ENCODE measurements at regions not wholly inside any gene's neighbourhood (a gene's known extent, or its start where the extent isn't known, plus 50 kb on each side); places are given as distances from the start of the nearest gene placed in this dataset.

GRCh38 chr3:117589454-117589853, 879.9 kb downstream of the TUSC7 start:
- DNase-seq: no peak

- no peak for DNase-seq
Measured at GRCh38 chr3:117595615-117596014, 886.0 kb downstream of the TUSC7 start.

GRCh38 chr3:117596503-117596902, 886.9 kb downstream of the TUSC7 start:
- no peak for DNase-seq

GRCh38 chr3:117597865-117598264, 888.3 kb downstream of the TUSC7 start:
- DNase-seq: no peak

DNA sequence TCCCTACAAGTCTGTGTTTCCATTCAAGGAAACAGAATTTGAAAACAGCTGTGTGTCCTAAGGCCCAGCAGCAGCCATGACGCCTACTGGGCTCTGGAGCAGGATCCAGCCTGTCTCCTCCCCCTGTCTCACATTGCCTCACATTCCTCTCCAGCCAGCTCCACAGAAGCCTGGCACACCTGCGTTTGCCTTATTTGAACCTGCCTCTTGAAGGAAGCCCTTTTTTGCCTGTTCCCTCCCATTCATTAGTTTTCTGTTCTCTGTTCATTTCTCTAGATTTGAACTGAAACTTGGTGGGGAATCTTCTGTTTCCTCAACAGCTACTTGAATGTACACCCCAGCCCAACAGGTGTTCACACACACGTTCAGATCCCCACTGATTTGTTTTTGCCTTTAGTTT, 890.5 kb downstream of the TUSC7 start:
- no peak for DNase-seq

GRCh38 chr3:117600666-117601065, 891.1 kb downstream of the TUSC7 start:
- DNase-seq: no peak

DNA sequence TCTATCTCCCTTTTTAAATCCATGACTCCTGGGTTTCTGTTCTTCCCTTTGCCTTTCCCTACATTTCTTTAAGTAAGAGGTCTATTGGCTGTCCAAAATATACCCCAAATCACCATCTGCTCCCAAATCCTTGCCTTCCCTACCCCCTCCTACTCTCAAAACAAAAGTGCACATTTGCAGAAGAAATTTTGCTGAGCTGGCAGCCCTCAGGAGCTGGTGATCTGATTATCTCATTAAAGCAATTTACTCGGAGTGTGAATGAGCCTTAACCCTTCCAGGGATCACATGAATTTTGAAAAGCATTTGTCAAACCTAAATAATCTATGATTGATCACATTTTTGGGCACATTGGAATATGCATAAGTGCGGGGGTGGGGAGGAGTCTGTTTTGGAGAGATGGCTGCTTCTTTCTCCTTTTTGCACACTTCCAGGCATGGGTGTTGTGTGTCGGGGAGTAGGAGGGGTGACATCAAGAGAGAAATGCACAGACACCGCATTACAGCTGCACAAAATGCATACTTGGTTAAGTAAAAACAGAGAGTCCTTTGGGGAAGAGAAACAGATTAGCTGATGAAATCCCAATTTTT, 892.6 kb downstream of the TUSC7 start:
- DNase-seq: no peak

DNA sequence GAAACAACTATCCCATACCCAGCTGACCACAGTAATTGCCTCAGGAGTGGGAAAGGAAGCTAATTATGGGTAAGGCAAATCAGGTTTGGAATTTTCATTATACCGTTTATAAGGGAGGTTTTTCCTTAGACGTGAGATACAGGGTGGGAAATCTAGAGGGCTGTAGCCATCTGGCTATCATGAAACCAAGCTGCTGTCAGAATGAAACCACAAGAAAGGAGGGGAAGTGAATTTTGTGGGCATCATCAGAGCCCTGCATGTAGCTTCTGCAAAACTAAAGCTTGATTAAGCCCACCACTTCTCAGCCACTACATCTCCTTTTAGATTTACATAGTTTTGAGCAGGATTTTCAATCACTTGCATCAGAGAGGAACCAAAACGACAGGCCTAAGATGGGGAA, 893.5 kb downstream of the TUSC7 start:
- no peak for DNase-seq

GRCh38 chr3:117606866-117607265, 897.3 kb downstream of the TUSC7 start:
- no peak for DNase-seq

- no peak for DNase-seq
Measured at GRCh38 chr3:117609330-117609729, 899.8 kb downstream of the TUSC7 start.

DNA sequence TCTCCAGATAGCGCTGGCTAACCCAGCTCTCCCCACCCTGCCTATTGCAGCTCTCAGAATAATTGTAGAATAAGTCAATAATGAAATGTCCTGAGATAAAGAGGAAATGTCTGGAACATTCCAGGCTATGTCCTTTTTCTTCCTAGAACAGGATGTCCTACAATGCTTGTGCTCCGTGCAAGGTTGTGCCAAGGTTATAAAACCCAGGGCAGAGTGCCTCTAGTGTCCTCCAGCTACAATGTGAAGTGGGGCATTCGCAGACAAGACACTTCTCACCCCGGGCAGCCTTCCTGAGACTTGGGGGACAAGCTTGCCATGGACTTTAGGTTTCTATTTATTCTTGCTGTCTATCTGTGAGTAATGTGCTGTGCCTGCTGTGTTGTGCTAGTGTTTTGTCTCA, 900.6 kb downstream of the TUSC7 start:
- no peak for DNase-seq

- DNase-seq: no peak
Measured at GRCh38 chr3:117611211-117611610, 901.6 kb downstream of the TUSC7 start.

DNA sequence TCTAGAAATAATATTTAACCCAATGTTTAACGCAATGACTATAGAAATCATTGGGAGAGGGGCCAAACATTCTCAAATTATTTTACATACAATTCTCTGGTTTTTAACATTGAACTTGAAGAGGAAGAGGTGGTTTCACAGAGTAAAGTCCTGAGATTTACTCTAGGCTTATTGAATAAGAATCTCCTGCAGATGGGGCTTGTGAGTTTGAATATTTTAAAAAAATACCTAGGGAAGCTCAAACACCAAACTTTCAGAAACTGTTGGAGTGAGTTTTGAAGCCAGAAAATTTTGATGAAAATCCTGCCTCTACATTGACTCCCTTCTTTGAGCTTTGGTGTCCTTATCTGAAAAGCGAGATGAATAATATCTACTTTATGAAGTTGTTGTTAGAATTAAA, 906.6 kb downstream of the TUSC7 start:
- DNase-seq: no peak

DNA sequence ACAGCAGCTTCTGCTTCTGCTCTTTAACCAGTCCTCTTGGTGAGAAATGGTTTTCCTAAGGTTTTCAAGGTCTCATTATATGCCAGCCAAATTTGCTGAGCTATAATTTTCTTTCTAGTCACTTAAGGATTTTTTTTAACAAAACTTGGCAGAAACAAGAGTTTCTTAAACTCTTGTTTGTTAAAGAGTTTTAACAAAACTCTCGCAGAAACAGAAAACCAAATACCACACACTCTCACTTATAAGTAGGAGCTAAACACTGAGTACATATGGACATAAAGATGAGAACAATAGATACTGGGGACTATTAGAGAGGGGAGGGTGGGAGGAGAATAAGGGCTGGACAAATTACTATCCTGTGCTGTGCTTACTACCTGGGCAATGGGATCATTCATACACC, 908.3 kb downstream of the TUSC7 start:
- DNase-seq: no peak

- no peak for DNase-seq
Measured at GRCh38 chr3:117618462-117618861, 908.9 kb downstream of the TUSC7 start.

DNA sequence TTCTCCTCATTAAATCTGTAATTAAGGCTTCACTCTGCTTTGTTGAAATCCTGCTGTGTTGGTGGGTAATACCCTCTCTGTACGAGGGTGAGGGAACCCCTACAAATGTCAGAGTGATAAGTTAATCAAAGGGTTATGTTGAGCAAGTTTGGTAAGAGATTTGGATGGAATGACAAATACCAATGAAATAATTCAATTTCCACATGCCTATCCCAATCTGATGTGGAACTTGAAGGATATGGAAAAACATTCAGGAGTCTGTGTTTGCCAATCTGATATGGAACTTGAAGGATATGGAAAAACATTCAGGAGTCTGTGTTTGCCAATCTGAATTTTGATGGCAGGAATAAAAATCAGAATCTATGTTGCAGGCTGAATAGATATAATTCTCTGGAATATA, 910.2 kb downstream of the TUSC7 start:
- DNase-seq: no peak

- DNase-seq: no peak
Measured at GRCh38 chr3:117622171-117622841, 912.7 kb downstream of the TUSC7 start.

GRCh38 chr3:117624424-117624823, 914.8 kb downstream of the TUSC7 start:
- DNase-seq: no peak

- no peak for DNase-seq
Measured at GRCh38 chr3:117625174-117625573, 915.6 kb downstream of the TUSC7 start.

DNA sequence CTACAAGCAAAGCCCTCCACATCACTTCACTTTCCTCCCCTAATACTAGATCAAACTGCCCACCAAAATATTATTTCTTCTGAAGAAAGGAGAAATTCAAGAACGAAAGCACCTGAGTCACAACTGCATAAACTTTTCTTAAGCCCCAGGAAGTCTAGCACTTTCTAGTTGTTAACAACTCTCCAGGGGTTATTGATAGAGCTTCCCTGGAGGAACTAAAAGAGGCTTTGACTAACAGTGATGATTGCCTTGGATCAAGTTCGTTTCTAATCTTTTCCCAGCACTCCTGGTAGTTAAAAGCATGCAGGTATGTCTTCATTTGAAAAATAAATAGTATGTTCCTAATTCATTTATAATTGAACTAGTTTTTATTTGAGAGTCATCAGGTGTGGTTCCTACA, 917.0 kb downstream of the TUSC7 start:
- no peak for DNase-seq

DNA sequence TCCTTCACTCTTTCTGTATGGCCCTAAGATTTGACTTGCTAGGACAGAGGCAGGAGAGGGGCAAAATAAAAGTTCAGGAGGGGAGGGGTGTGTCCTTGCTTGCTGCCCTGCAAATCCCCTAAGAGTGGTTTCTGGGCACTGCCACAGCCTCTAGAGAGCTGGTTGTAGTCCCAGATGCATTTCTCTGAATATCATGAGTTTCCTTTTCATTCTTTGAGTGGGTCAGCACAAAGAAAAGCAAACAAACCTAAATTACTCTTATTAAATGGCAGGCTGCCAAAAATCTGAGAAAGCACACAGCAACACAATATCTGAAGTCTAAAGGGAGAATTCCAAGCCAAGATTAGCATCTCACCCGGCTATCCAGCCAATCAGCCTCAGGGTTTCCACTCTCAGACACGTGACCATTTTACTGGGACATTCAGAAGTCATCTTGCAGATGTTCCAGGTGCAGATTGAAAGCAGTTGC, 919.3 kb downstream of the TUSC7 start:
- no peak for DNase-seq

DNA sequence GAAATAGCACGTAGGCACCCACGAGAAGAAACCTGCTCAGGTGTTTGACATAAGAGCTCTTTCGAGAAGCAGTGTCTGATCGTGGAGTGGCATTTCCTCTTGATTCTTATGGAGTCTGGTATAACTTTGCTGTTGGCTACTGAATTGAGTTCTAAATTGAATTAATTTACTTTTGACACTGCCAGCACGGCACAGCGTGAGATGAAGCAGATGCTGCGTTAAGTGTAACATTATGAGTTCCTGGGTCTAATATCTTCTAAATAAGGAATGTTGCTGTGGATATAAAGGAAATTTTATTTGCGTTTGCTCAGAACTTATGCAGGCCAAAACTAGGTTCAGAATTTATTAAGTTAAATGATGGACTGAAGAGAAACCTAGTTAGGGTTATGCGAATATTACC, 919.9 kb downstream of the TUSC7 start:
- DNase-seq: no peak

DNA sequence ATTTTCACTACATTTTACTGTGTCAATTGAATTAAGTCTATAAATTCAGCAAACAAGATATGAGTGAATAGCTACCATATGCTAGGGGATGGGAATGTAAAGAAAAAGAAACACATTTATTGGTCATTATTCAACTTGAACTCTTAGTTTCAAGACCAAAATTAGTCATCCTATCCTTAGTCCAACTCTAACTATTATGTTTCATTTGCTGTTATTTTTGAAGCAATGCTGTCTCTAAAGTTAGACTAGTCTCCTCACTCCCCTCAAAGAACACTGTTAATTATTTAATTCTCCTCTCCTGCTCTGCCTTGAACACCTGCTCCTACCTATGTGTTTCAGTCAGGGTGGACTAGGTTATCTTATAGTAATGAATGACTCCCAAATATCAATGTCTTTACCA, 920.9 kb downstream of the TUSC7 start:
- DNase-seq: no peak

- no peak for DNase-seq
Measured at GRCh38 chr3:117630885-117631284, 921.3 kb downstream of the TUSC7 start.

- DNase-seq: no peak
Measured at GRCh38 chr3:117631781-117632180, 922.2 kb downstream of the TUSC7 start.

Measured in stimulated activated CD4-positive, alpha-beta T cell treated with anti-CD3 and anti-CD28 coated beads, Interleukin-1b, Interleukin-23, amount 100 ng/mL, for 48 hours (primary cell).